Choroid plexus epithelial cell (primary cell): ENCODE measurements at regions not wholly inside any gene's neighbourhood (a gene's known extent, or its start where the extent isn't known, plus 50 kb on each side); places are given as distances from the start of the nearest gene placed in this dataset.

Experiments
- DNase-seq: peaks from one replicate; pipeline ENCODE4 v3.0.0-alpha.2; 2010; ENCODE audit warnings: low read depth
- H3K4me3 ChIP-seq: 2 replicates; pipeline ENCODE4 v1.5.1; 2011; ENCODE audit warnings: low read depth, mild to moderate bottlenecking, control low read depth, low read length, moderate library complexity
- TF ChIP-seq, protein P1 (sequence below): conservative IDR thresholded peaks from 2 replicates; pipeline ENCODE4 v1.5.1; 2011; ENCODE audit warnings: low read depth, mild to moderate bottlenecking, control low read depth, inconsistent platforms, low read length, moderate library complexity

GRCh38 chr11:44444770-44445321 lies 120.6 kb upstream of the CD82 start:
- TF ChIP-seq, protein P1, sequence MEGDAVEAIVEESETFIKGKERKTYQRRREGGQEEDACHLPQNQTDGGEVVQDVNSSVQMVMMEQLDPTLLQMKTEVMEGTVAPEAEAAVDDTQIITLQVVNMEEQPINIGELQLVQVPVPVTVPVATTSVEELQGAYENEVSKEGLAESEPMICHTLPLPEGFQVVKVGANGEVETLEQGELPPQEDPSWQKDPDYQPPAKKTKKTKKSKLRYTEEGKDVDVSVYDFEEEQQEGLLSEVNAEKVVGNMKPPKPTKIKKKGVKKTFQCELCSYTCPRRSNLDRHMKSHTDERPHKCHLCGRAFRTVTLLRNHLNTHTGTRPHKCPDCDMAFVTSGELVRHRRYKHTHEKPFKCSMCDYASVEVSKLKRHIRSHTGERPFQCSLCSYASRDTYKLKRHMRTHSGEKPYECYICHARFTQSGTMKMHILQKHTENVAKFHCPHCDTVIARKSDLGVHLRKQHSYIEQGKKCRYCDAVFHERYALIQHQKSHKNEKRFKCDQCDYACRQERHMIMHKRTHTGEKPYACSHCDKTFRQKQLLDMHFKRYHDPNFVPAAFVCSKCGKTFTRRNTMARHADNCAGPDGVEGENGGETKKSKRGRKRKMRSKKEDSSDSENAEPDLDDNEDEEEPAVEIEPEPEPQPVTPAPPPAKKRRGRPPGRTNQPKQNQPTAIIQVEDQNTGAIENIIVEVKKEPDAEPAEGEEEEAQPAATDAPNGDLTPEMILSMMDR, result no peak
- H3K4me3 ChIP-seq, result no peak overlapping the region
- DNase-seq, result no peak

DNA sequence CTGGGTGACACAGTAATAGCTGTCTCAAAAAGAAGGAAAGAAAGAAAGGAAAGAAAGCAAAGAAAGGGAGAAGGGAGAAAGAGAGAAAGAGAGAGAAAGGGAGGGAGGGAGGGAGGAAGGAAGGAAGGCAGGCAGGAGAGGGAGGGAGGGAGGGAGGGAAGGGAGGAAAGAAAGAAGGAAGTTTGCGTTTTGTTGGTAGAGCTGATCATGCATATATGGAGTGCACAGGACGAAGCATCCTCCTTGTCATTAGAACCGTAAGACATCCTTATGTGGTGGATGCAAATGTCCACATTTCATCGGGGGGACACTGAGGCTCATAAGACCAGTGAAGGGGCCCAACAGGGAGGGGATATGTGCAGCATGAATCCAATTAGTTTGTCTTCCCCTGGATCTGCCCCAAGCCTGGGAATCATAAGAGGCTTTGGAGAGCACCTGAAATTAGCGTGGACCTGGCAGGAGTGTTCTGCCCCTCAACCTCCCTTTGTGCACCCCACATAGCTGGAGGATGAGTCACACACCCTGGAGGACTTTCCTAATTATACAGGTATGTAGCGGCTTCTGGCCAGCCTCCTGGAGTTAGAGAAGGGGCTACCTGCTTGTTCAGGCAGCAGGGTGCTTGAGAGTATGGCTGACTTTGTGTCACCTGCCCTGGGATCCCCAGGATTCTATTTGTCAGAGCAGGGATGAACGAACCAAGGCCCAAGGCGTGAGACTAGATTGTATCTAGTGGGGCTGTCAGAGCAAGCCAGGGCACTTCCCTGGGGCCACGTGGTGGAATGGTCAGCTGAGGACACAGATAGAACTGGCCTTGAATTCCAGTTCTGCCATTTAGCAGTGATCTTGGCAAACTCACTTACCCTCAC lies 119.7 kb upstream of the CD82 start:
- TF ChIP-seq, protein P1, result no peak
- DNase-seq, result no peak
- H3K4me3 ChIP-seq, result no peak overlapping the region

DNA sequence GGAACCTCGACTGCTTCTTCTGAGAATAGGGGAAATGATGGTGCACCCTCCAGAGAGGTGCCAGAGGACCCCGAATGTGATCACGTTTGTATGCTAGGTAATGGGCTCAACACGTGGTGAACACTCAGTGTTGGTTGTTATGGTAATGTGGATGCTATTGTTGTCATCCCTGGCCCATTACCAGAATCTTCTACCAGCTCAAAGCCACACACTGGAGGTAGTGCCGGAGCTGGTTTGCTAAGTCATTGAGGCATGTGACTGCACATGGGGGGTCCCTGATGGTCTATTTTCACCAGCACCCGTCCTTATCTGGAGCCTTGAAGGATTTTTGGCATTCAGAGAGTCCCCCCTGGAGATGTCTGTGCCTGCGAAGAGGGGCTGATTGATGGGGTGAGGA lies 119.1 kb upstream of the CD82 start:
- DNase-seq, result no peak
- TF ChIP-seq, protein P1, result no peak

GRCh38 chr11:44446996-44447771 lies 118.3 kb upstream of the CD82 start:
- DNase-seq, result no peak
- TF ChIP-seq, protein P1, result no peak
- H3K4me3 ChIP-seq, result no peak overlapping the region

More for the DNA sequence above, 119.1 kb upstream of the CD82 start:
- H3K4me3 ChIP-seq, result no peak overlapping the region

- TF ChIP-seq, protein P1, result no peak
- no peak for DNase-seq
- no peak overlapping the region for H3K4me3 ChIP-seq
Measured at GRCh38 chr11:44450295-44450932, 115.0 kb upstream of the CD82 start.

DNA sequence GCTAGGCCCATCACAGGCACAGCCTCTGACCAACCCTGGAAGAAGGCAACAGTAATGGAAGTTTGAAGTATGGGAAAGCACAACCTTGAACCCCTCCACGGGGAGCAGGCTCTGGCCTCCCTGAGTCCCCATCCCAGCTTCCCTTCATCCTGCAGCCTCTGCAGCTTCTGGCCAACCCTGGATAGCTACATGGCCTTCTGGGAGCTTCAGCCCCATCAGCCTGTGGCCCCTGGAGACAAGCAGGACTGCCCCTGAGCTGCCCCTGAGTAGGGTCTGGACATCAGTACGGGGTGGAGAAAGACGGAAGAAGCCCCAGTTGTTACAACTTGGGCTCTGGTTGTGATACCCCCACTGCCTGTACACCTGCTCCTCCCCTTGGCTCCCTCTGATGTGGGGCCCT lies 113.8 kb upstream of the CD82 start:
- TF ChIP-seq, protein P1, result no peak
- H3K4me3 ChIP-seq, result no peak overlapping the region
- DNase-seq, result no peak
